ENCODE measurements at regions not wholly inside any gene's neighbourhood (a gene's known extent, or its start where the extent isn't known, plus 50 kb on each side); places are given as distances from the start of the nearest gene placed in this dataset.
"Not testable (repeated sequence)": the region's sequence is repeated elsewhere in the genome, so short reads cannot be mapped to it uniquely, and the experiment has no call there.

DNA sequence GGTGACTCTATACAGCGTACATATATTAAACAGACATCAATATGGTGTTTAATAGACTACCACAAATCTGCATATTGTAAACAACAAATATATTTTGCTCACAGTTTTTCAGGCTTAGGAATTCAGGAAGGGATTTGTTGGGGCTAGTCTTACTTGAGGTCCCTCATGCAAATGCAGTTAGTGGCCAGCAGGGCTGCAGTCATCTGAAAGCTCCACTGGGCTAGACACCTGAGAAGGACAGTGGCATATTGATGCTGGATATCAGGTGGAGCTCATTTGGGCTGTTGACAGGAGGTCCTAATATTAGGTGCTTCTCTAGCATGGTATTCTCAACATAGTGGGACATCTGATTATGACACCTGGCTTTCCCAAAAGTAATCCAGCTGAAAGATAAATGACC is 493.8 kb upstream of the PABPC4L start:
- DNase-seq, result no peak

DNA sequence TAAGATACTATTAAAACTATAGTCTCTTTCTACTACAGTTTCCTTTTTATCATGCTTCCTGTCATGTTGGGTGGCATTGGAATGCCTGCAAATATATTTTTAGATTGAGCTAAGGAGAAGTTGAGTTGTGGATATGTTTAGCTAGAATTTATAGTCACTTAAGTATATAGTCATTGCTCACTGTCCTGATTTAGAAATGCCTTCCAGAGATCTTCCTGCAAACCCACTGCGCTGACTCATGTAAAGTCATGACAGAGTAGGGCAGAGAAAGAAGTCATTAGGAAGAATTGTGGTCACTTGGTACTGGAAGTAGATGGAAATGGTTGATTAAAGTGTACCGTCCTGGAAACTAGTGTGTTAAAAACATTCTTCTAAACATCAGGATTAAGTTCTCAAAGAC is 490.3 kb upstream of the PABPC4L start:
- DNase-seq, result no peak

GRCh38 chr4:134687646-134688628 is 486.3 kb upstream of the PABPC4L start:
- DNase-seq, result no peak

GRCh38 chr4:134677209-134677814 is 475.7 kb upstream of the PABPC4L start:
- no peak for DNase-seq

DNA sequence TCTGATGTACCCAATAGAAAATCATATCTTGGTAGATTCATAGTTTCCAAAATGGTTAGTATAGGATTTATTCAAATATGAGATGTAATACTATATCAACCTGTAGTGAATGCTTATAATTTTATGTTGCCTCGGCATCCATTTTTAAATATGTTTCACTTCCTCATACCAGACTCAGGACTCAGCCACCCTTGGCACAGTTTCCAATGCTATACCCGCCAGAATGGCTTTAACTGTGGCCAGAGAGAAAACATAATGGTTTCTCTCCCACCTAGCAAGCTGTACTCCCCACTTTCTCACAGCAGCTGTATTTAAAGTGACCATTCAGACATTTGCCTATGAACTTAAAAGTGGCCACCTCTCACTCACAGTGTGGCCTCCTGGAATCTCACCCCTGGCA is 466.6 kb upstream of the PABPC4L start:
- DNase-seq, result no peak

GRCh38 chr4:134666640-134667039 is 465.1 kb upstream of the PABPC4L start:
- no peak for DNase-seq

GRCh38 chr4:134665429-134665828 is 463.8 kb upstream of the PABPC4L start:
- DNase-seq, result no peak

DNA sequence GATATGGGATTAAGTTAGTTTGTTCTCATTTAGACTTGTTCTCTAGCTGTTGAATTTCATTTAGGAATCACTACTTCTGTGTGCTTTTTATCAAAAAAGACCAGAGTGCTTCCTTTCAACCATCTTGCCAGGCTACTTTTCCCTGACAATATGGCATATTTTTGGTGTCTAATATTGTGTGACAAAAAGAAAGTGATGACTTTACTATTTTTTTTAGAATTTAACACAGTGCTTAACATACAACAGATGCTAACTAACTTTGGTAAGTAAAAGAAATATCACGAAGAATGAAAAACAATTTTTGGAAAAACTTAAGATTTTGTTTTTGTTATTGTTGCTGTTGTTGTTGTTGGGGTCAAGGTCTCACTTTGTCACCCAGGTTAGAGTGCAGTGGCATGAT is 462.2 kb upstream of the PABPC4L start:
- no peak for DNase-seq

GRCh38 chr4:134650461-134650860 is 448.9 kb upstream of the PABPC4L start:
- DNase-seq, result no peak

- no peak for DNase-seq
Observed at GRCh38 chr4:134645778-134646177, 444.2 kb upstream of the PABPC4L start.

DNA sequence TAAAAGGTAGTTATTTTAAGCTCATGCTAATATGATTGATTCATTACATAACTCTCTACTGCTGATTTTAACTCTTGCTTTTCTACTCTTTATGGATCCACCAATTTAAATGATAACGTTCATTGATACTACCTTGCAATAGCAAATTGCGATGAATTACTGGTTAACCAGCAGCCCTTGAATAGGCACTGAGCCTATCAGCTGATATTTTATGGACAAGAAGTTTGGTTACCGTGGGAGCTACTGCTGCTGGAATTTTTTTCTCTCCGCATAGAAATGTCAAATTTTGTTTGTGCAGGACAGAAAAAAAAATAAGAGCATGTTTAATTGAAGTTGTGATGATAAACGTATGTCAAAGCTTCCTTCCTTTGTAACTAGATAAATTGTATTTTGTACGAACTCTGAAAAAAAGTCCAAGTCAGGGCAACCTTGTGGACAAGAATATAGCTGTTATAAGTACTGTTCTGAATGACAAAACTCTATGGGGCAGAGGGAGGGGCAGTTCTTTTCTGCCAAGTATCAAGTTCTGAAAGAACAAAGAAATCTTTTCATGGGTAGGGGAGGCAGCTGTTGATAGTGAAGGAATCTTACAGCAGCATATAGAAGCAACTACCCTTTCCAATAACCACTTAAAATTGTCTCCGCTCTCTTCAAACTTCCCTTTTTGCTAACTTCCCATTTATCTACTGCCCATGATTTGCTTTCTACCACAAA is 434.9 kb upstream of the PABPC4L start:
- no peak for DNase-seq

DNA sequence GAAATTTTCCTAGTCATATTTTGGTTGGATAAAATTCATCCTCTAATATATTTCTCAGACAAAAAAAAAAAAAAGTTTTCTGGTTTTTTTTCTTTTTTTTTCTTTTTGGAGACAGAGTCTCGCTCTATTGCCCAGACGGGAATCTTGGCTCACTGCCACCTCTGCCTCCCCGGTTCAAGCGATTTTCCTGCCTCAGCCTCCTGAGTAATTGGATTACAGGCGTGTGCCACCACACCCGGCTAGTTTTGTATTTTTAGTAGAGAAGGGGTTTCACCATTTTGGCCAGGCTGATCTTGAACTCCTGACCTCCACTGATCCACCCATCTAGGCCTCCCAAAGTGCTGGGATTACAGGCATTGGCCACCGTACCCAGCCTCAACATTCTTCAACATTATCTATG is 432.7 kb upstream of the PABPC4L start:
- no peak for DNase-seq

GRCh38 chr4:134632056-134632455 is 430.5 kb upstream of the PABPC4L start:
- DNase-seq, result no peak

- no peak for DNase-seq
Observed at GRCh38 chr4:134628066-134628465, 426.5 kb upstream of the PABPC4L start.

GRCh38 chr4:134627366-134627765 is 425.8 kb upstream of the PABPC4L start:
- DNase-seq, result no peak

DNA sequence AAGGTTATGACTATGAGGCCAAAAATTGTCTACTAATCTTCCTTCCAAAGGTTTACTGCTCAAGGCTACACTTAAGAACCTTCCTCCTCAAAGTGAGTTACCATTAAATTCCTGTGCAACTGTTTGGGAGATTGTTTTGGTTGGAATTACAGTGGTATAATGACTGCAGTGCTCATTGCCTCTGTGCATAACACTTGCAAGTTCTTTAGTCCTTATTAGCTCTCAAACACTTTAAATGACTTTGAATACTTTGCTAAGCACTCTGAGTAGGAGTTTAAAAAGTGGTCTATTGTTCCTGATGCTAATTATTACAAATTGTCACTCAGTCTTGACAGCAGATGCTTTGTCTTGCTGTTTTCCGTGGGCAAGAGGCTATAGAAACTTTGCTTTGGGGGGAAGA is 422.8 kb upstream of the PABPC4L start:
- no peak for DNase-seq

DNA sequence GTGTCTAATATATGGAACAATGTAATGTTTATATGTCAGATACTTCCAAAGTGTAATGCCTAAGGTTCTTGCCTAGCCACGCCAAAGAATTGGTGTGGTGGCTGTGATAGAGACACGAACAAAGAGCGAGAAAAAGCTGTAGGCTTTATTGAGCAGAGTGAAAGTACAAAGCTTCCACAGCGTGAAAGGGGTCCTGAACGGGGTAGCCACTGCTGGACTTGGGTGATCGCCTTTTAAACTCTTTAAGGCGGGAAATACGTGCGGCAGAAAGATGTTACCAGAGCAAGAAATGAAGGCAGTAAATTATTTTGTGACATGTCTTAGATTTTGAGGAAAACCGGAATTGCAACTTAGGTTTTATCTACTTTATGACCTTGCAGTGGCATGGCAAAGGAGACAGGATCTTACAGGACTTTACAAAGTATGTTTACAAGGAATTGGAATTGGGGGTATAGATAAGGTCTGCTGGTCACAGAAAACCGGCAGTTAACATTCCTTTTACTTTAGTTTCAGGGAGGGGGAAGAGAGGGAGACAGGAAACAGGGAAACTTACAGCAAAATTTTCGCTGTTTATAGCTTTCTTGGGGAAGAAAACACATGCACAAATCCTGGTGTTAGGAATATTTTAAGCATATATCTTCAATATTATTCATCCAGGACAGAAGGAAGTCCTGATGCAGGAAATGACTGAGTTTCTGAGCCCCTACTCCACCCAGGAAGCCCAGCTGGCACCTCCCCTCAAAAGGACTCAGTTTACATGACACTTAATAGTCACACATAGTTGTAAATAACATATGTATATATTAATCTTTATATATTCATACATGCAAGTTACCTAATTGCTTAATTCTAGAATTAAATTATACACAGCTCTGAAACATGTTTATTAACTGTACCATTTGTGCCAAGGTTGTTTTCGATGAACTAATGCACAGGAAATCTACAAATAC is 421.3 kb upstream of the PABPC4L start:
- DNase-seq, result not testable (repeated sequence)

DNA sequence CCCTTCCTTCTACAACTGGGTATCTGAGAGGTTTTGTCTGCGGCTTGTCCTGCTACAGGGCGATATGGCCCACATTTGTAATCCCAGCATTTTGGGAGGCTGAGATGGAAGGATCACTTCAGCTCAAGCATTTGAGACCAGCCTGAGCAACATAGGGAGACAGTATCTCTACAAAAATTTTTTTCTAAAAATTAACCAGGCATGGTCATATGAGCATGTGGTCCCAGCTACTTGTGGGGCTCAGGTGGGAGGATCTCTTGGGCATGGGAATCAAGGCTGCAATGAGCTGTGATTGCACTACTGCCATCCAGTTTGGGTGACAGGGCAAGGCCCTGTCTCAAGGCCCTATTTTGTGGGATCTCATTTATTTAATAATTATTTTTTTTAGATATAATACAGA is 420.6 kb upstream of the PABPC4L start:
- no peak for DNase-seq

DNA sequence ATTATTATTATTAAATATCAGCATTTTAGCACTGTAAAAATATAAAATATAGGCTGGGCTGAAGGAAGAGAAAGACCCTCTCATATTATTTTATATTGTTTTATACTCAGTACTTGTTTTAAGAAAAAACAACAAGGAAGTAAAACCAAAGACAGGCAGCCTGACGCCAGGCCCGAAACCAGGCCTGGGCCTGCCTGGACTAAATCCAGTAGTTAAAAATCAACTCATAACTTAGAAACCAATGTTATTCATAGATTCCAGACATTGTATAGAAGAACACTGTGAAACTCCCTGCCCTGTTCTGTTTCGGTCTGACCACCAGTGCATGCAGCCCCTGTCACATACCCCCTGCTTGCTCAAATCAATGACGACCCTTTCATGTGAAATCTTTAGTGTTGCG is 420.1 kb upstream of the PABPC4L start:
- not testable (repeated sequence) for DNase-seq

DNA sequence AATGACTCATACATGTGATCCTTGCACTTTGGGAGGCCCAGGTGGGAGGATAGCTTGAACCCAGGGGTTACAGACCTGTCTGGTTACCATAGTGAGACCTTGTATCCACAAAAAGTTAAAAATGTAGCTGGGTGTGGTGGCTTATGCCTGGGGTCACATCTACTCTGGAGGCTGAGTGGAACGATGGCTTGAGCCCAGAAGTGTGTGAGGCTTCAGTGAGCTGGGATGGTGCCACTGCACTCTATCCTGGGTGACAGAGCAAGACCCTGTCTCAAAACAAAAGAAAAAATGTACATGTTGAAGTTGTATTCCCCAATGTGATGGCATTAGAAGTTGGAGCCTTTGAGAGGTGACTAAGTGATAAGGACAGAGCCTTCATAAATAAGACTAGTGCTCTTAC is 409.4 kb upstream of the PABPC4L start:
- DNase-seq, result no peak

GRCh38 chr4:134610172-134610571 is 408.6 kb upstream of the PABPC4L start:
- DNase-seq, result no peak

GRCh38 chr4:134601706-134602105 is 400.1 kb upstream of the PABPC4L start:
- DNase-seq, result no peak

GRCh38 chr4:134591326-134591725 is 389.7 kb upstream of the PABPC4L start:
- no peak for DNase-seq
